ENCODE measurements at regions not wholly inside any gene's neighbourhood (a gene's known extent, or its start where the extent isn't known, plus 50 kb on each side); places are given as distances from the start of the nearest gene placed in this dataset.
"Not testable (repeated sequence)": the region's sequence is repeated elsewhere in the genome, so short reads cannot be mapped to it uniquely, and the experiment has no call there.

GRCh38 chr13:90605664-90606063, 741.8 kb upstream of the MIR17HG start:
- no peak for DNase-seq

- DNase-seq = not testable (repeated sequence)
These were observed 740.6 kb upstream of the MIR17HG start for GRCh38 chr13:90606921-90607320.

GRCh38 chr13:90612391-90612790, 735.1 kb upstream of the MIR17HG start:
- no peak for DNase-seq

- no peak for DNase-seq
These were observed 734.3 kb upstream of the MIR17HG start for GRCh38 chr13:90613076-90613795.

GRCh38 chr13:90615236-90615635, 732.3 kb upstream of the MIR17HG start:
- no peak for DNase-seq

- DNase-seq = no peak
These were observed 731.7 kb upstream of the MIR17HG start for GRCh38 chr13:90615767-90616166.

GRCh38 chr13:90618133-90618532, 729.4 kb upstream of the MIR17HG start:
- DNase-seq = no peak

- DNase-seq = no peak
These were observed 724.9 kb upstream of the MIR17HG start for GRCh38 chr13:90622541-90622940.

- DNase-seq = no peak
These were observed 724.0 kb upstream of the MIR17HG start for GRCh38 chr13:90623318-90624011.

- DNase-seq = no peak
These were observed 719.7 kb upstream of the MIR17HG start for GRCh38 chr13:90627813-90628212.

- DNase-seq = no peak
These were observed 719.0 kb upstream of the MIR17HG start for GRCh38 chr13:90628471-90628870.

- DNase-seq = no peak
These were observed 716.8 kb upstream of the MIR17HG start for GRCh38 chr13:90630716-90631115.

GRCh38 chr13:90632184-90632583, 715.3 kb upstream of the MIR17HG start:
- no peak for DNase-seq

GRCh38 chr13:90633849-90634248, 713.6 kb upstream of the MIR17HG start:
- DNase-seq = no peak

GRCh38 chr13:90640976-90641375, 706.5 kb upstream of the MIR17HG start:
- DNase-seq = no peak

GRCh38 chr13:90641884-90642283, 705.6 kb upstream of the MIR17HG start:
- DNase-seq = no peak

- DNase-seq = no peak
These were observed 701.9 kb upstream of the MIR17HG start for GRCh38 chr13:90645582-90645981.

GRCh38 chr13:90648497-90648896, 699.0 kb upstream of the MIR17HG start:
- DNase-seq = no peak

- no peak for DNase-seq
These were observed 695.5 kb upstream of the MIR17HG start for GRCh38 chr13:90652036-90652435.

- no peak for DNase-seq
These were observed 692.5 kb upstream of the MIR17HG start for GRCh38 chr13:90654970-90655369.

GRCh38 chr13:90664200-90664599, 683.3 kb upstream of the MIR17HG start:
- not testable (repeated sequence) for DNase-seq

GRCh38 chr13:90673746-90674145, 673.7 kb upstream of the MIR17HG start:
- DNase-seq = no peak

- DNase-seq = no peak
These were observed 672.4 kb upstream of the MIR17HG start for GRCh38 chr13:90675129-90675528.

GRCh38 chr13:90680826-90681225, 666.7 kb upstream of the MIR17HG start:
- DNase-seq = no peak

- no peak for DNase-seq
These were observed 663.8 kb upstream of the MIR17HG start for GRCh38 chr13:90683711-90684131.

All from OCI-M1 (cell line).